ENCODE measurements at regions not wholly inside any gene's neighbourhood (a gene's known extent, or its start where the extent isn't known, plus 50 kb on each side); places are given as distances from the start of the nearest gene placed in this dataset.

GRCh38 chr1:55536545-55536865 lies 321.3 kb upstream of the USP24 start:
- TF ChIP-seq POLR2A (IDR thresholded peaks at IDR 0.05; ENCODE audit: low read depth, low read length): no peak
- TF ChIP-seq POLR2AphosphoS5 (IDR thresholded peaks at IDR 0.05; ENCODE audit: low read depth, low read length): no peak
- no peak for TF ChIP-seq TAF1 (IDR thresholded peaks at IDR 0.05; ENCODE audit: borderline replicate concordance, low read depth, low read length)
